NCI-H1436 (cell line): ENCODE measurements at regions not wholly inside any gene's neighbourhood (a gene's known extent, or its start where the extent isn't known, plus 50 kb on each side); places are given as distances from the start of the nearest gene placed in this dataset.

Experiments used
- DNase-seq: peaks from one replicate; lab custom pipeline; 2025; lab: John Stamatoyannopoulos, UW

DNA sequence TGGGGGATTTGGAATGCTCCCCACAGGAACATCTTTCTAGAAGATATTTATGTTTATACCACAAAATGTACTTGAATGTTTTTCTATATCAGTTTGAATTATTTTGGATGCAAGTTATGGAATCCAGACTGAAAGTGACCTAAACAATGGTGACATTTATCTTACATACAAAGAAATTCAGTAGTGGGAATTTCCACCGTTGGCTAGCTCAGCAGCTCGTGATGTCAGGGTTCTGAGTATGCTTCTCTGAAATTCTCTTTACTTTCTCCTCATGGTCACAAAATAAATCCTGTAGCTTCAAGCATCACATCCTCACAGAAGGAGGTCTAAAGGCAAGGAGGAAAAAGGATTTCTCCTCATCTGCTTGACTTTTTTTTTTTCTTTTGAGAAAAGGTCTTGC is 105.3 kb downstream of the AKAIN1 start:
- DNase-seq = no peak

DNA sequence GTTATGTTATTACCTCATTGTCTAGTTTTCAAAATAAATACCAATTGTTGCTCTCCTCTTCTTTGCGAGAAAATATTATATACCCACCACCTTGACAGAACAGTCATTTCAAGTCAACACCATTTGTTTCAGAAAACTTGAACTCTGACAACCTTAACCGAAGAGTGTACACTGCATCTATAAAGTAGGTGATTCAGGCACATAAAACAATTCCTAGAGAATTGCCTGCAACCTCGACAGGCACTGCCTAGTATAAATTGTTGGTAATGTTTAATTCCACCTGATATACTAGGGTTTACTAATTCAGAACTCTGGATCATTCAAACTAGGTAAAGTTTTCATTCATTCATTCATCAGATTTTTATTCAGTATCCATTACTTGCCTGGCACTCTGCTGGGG is 121.8 kb downstream of the AKAIN1 start:
- DNase-seq = no peak

- DNase-seq = peak; percentile 4
Observed at GRCh38 chr18:5073026-5073944, 123.8 kb downstream of the AKAIN1 start.

GRCh38 chr18:5068851-5069250 is 128.2 kb downstream of the AKAIN1 start:
- DNase-seq = no peak

DNA sequence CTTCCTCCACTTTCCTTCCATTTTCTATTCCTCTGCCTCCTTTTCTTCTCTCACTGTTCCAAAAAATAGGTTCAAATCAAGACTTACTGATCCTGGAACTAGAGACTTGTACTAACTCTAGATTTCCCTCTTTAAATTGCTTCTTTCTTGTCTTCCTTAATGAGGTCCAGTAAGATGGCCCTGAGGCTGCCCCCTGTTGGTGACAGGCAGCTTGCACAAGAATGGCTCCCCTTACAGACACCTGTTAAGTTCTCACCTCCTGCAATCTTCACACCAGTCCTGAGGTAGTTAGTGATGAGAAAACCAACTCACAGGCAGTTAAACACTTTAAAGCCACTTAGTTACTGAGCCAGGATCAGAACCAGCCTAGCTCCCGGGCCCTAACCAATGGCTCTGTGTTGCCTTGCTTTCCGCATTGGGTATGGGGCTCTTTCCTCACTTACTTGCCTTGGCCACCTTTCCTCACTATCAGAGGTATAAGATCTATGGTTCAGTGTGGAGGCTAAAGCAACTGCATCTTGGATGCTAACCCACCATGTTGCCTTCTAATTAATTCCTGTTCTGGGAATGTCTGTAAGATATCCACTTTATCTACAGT is 130.6 kb downstream of the AKAIN1 start:
- DNase-seq = no peak

DNA sequence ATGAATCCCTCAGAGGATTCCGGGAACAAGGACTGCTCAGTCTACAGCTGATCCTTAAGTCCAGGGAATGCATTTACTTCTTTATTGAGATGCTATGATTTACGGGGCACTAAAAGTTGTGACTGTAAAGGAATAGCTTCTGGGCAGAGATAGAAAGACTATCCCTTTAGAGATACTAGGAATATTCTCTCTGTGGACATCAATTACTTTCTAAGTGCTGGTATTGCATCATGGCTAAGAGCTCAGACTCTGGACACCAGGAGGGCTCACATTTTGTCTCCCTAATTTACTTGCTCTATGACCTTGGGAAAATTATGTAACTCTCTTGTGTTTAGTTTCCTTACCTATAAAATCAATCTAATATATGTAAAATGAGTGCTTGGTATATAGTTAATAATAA is 131.4 kb downstream of the AKAIN1 start:
- no peak for DNase-seq

GRCh38 chr18:5064841-5065370 is 132.2 kb downstream of the AKAIN1 start:
- DNase-seq = no peak

- DNase-seq = no peak
Observed at GRCh38 chr18:5061785-5062184, 135.3 kb downstream of the AKAIN1 start.

- no peak for DNase-seq
Observed at GRCh38 chr18:5060543-5060942, 136.5 kb downstream of the AKAIN1 start.

DNA sequence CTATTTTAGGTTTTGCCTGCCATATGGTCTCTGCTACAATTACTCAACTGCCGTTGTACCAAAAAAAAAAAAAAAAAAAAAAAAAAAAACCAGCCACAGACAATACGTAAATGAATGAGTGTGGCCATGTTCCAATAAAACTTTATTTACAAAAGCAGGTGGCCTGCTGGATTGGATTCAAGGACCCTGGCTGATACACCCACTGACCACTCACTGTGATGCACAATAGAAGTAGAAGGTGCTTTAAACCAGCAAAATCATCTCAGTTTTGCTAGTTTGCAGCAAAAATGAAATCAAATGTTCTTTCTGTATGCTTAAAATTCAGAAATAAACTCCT is 137.4 kb downstream of the AKAIN1 start:
- DNase-seq = no peak

- no peak for DNase-seq
Observed at GRCh38 chr18:5058768-5059695, 138.0 kb downstream of the AKAIN1 start.

DNA sequence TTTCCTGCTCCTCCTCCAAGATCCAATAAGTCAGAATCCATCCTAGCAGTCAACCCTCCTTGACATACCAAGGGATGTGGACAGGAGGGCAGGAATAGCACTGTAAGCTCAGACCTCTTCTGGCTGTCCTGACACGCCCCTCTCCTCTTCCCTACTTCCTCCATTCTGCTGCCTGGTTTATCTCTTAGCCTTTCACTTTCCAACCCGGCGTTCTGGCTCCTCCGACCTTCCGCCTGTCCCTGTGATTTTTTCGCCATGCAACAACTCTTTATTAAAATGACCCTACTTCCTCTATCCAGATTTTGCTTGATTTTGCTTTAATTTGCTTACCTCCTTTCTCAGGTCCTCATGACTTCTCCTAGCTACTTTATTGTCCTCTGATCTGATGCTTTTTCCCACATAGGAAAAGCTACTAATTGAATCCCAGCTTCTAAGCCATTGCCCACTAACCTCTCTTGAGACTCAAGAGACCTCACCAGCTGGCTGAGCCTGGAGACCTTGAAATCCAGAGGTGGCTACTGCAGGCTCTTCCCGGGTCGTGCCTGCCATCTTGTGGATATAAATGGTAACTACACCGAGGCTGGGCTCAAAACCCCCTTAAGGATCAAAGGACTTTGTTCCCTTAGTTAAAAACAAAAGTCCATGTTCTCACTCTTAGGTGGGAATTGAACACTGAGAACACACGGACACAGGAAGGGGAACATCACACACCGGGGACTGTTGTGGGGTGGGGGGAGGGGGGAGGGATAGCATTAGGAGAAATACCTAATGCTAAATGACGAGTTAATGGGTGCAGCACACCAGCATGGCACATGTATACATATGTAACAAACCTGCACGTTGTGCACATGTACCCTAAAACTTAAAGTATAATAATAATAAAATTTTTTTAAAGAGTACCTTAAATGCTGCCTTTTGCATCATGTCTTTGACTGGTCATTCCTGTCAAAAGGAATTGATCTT is 139.4 kb downstream of the AKAIN1 start:
- DNase-seq = peak; percentile 3

DNA sequence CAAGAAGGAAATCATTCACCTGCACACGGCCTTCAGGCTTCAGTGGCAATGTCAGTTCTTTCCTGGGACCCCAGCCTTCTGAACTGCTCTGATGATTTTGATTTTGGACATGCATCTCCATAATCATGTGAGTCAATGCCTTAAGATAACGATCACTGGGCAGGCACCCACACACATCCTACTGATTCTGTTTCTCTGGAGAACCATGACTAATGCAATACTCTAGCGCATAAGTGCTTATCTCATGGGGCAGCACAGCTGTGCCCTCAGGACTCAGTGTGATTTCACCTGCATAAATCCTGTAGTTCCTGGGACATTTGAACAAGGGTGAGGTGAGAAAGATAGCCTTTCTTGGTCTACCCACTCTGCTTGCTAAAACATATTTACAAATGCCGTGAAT is 144.6 kb downstream of the AKAIN1 start:
- no peak for DNase-seq

DNA sequence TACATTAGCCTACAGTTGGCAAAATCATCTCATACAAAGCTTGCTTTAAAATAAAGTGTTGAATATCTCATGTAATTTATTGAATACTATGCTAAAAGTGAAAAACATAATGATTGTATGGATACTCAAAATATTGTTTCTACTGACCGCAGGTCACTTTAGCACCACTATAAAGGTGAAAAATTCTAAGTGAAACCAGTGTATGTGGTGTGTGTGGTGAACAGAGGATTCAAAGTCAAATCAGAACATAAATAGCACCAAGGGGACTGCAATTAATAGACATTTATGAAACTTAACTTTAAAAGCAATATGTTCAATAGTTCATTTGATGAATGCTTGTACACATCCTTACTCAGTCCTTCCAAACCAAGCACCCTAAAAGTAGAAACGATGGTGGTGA is 145.8 kb downstream of the AKAIN1 start:
- no peak for DNase-seq

DNA sequence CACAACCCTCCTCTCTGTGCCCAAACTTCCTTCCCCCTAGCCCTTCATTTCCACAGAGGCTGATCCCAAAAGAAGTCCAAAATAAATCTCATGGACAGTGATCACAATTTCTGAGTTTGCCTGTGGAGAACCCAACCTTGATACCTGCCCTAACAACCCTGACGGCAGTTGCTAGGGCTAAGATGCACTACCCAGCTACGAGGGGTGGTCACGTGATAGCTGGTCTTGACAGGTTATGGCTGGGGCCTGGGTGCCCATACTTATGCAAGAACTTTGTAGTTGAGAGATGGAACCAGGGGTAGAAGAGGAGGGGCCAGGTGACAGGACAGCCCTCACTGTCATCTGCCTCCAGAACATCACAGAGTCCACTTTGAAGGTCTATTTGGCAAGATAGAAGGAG is 147.9 kb downstream of the AKAIN1 start:
- DNase-seq = no peak

DNA sequence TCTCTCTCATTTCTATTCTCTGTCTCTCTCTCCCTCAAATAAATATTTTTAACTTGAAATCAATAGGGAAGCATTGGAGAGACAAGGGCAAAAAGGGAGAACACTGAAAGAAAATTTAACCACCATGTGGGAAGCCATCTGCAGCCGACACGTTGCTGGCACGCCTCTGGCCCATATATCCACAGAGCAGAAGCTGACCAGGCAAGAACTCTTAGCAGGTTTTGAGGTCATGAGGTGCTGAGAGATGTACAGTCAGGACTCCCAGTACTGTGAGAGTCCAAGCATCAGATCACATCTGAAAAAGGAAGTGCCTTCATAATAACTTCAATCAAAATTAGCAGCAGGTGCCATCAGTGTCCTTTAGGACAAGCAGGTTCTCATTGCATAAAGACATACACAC is 156.6 kb downstream of the AKAIN1 start:
- no peak for DNase-seq

- DNase-seq = no peak
Observed at GRCh38 chr18:5036523-5036922, 160.5 kb downstream of the AKAIN1 start.

DNA sequence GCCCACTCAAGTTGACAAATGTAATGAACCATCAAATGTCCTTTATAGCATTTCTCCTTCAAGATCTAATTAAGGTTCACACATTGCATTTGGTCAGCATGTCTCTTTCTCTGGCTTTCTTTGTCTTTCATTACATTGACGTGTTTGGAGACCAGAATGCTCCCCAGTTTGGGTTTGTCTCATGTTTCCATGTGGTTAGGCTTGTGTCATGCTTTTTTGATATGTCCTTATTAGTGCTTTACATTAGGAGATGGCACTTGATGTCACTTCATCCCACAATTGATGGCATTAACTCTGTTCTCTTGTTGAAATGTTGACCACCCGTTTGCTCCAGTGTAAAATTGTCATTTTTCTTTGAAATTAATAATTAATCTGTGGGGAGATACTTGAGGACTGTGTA is 165.8 kb downstream of the AKAIN1 start:
- no peak for DNase-seq

DNA sequence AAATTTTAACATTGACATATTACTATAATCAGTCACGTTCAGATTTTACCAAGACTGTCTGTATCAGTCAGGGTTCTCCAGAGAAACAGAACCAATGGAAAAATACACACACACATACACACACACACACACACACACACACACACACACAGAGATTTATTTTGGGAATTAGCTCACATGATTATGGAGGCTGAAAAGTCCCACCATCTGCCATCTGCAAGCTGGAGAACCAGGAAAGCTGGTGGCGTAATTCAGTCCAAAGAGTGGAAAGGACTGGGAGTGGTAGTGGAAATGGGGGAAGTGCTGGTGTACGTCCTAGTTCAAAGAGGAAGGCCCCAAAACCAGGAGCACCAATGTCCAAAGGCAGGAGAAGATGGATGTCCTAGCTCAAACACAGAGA is 166.4 kb downstream of the AKAIN1 start:
- DNase-seq = no peak

DNA sequence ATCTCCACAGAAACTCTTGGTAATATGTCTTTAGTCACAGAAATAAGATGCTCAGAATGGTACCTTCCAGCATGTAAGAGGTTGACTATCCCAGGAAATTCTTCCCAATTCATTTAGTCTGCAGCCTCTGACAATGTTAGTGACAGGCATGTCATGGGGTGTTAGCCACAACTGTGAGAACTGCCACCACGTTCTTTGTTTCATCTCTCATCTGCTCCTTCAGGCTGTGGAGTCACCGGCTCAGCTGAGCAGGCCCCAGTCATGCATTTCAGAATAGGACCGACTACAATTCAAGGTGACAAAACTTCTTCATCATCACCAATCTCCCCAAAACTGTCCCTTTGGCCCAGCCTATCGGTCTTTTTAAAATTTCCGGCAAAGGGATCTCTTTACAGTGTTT is 167.5 kb downstream of the AKAIN1 start:
- no peak for DNase-seq

- no peak for DNase-seq
Observed at GRCh38 chr18:5024741-5025140, 172.3 kb downstream of the AKAIN1 start.
